Mucosa of rectum (tissue), 2 donors: ENCODE measurements at regions not wholly inside any gene's neighbourhood (a gene's known extent, or its start where the extent isn't known, plus 50 kb on each side); places are given as distances from the start of the nearest gene placed in this dataset.
"Not testable (repeated sequence)": the region's sequence is repeated elsewhere in the genome, so short reads cannot be mapped to it uniquely, and the experiment has no call there.

Source experiments
- H3K27ac ChIP-seq, 2 donors: one replicate each; pipeline ENCODE4 v1.7.0; 2013; ENCODE audit warnings: inconsistent platforms in 2 of 2, low read depth in 2 of 2, low read length in 2 of 2
- H3K27me3 ChIP-seq, 2 donors: one replicate each; pipeline ENCODE4 v1.7.0; 2013; ENCODE audit warnings: low read length in 2 of 2; ENCODE audit not compliant: control insufficient read depth in 2 of 2, insufficient read depth in 2 of 2
- H3K36me3 ChIP-seq, 2 donors: one replicate each; pipeline ENCODE4 v1.7.0; 2013; ENCODE audit warnings: low read length in 2 of 2; ENCODE audit not compliant: control insufficient read depth in 2 of 2, insufficient read depth in 2 of 2
- H3K4me1 ChIP-seq, 2 donors: one replicate each; pipeline ENCODE4 v1.7.0; 2013; ENCODE audit warnings: low read length in 2 of 2, mild to moderate bottlenecking in 1 of 2; ENCODE audit not compliant: control insufficient read depth in 2 of 2, insufficient read depth in 2 of 2
- H3K4me3 ChIP-seq, 2 donors: one replicate each; pipeline ENCODE4 v1.7.0; 2013; ENCODE audit warnings: low read length in 2 of 2
- H3K9ac ChIP-seq, 2 donors: one replicate each; pipeline ENCODE4 v1.7.0; 2013; ENCODE audit warnings: low read length in 2 of 2, low read depth in 1 of 2, mild to moderate bottlenecking in 1 of 2
- H3K9me3 ChIP-seq, 2 donors: one replicate each; pipeline ENCODE4 v1.7.0; 2013; ENCODE audit warnings: low read length in 2 of 2; ENCODE audit not compliant: control insufficient read depth in 2 of 2
- donor health status: healthy.
- donor health status: Normal muscosa, but diverticular disease.

GRCh38 chr14:34079643-34080042 lies 128.8 kb upstream of the EGLN3 start:
- H3K27me3 ChIP-seq, H3K36me3 ChIP-seq, H3K9ac ChIP-seq, H3K9me3 ChIP-seq, H3K4me1 ChIP-seq, H3K4me3 ChIP-seq, H3K27ac ChIP-seq: not testable (repeated sequence)

- Histone ChIP-seq H3K4me3 (no peak overlapping the region), H3K9ac (no peak overlapping the region), H3K27ac (no peak overlapping the region), H3K36me3 (no peaks in the 10 kb centered on the region), H3K4me1 (no peaks in the 10 kb centered on the region), H3K27me3 (no peaks in the 10 kb centered on the region), H3K9me3 (no peaks in the 10 kb centered on the region)
These were observed 127.4 kb upstream of the EGLN3 start for GRCh38 chr14:34078117-34078743.

- Histone ChIP-seq H3K36me3 (no peaks in the 10 kb centered on the region), H3K27me3 (no peaks in the 10 kb centered on the region), H3K9ac (no peak overlapping the region), H3K4me3 (no peak overlapping the region), H3K9me3 (no peaks in the 10 kb centered on the region), H3K4me1 (no peaks in the 10 kb centered on the region), H3K27ac (no peak overlapping the region)
These were observed 125.0 kb upstream of the EGLN3 start for GRCh38 chr14:34075826-34076225.

- H3K36me3 ChIP-seq: no peaks in the 10 kb centered on the region
- no peak overlapping the region for H3K27ac ChIP-seq
- H3K4me3 ChIP-seq: no peak overlapping the region
- no peaks in the 10 kb centered on the region for H3K27me3 ChIP-seq
- H3K9me3 ChIP-seq: no peaks in the 10 kb centered on the region
- no peaks in the 10 kb centered on the region for H3K4me1 ChIP-seq
- H3K9ac ChIP-seq: no peak overlapping the region
These were observed 124.3 kb upstream of the EGLN3 start for GRCh38 chr14:34075042-34075744.

- Histone ChIP-seq H3K4me1 (no peaks in the 10 kb centered on the region), H3K4me3 (no peak overlapping the region), H3K9ac (no peak overlapping the region), H3K36me3 (no peaks in the 10 kb centered on the region), H3K27ac (no peak overlapping the region), H3K9me3 (no peaks in the 10 kb centered on the region), H3K27me3 (no peaks in the 10 kb centered on the region)
These were observed 122.0 kb upstream of the EGLN3 start for GRCh38 chr14:34072921-34073320.

GRCh38 chr14:34072401-34072800 lies 121.5 kb upstream of the EGLN3 start:
- no peaks in the 10 kb centered on the region for H3K27me3 ChIP-seq
- no peaks in the 10 kb centered on the region for H3K36me3 ChIP-seq

GRCh38 chr14:34070917-34071407 lies 120.1 kb upstream of the EGLN3 start:
- no peaks in the 10 kb centered on the region for H3K27me3 ChIP-seq
- no peaks in the 10 kb centered on the region for H3K9me3 ChIP-seq
- H3K4me1 ChIP-seq: no peaks in the 10 kb centered on the region
- H3K36me3 ChIP-seq: no peaks in the 10 kb centered on the region
- no peak overlapping the region for H3K4me3 ChIP-seq
- H3K27ac ChIP-seq: no peak overlapping the region
- H3K9ac ChIP-seq: no peak overlapping the region

More at GRCh38 chr14:34072401-34072800, 121.5 kb upstream of the EGLN3 start:
- no peak overlapping the region for H3K4me3 ChIP-seq
- H3K27ac ChIP-seq: no peak overlapping the region
- no peak overlapping the region for H3K9ac ChIP-seq
- H3K9me3 ChIP-seq: no peaks in the 10 kb centered on the region
- no peaks in the 10 kb centered on the region for H3K4me1 ChIP-seq

GRCh38 chr14:34069854-34070582 lies 119.1 kb upstream of the EGLN3 start:
- H3K9me3 ChIP-seq: no peaks in the 10 kb centered on the region
- H3K27me3 ChIP-seq: no peaks in the 10 kb centered on the region
- no peaks in the 10 kb centered on the region for H3K36me3 ChIP-seq
- no peak overlapping the region for H3K27ac ChIP-seq
- no peak overlapping the region for H3K4me3 ChIP-seq
- H3K9ac ChIP-seq: no peak overlapping the region
- H3K4me1 ChIP-seq: no peaks in the 10 kb centered on the region

- Histone ChIP-seq H3K9me3 (no peaks in the 10 kb centered on the region), H3K36me3 (no peaks in the 10 kb centered on the region), H3K27ac (no peak overlapping the region), H3K4me1 (no peaks in the 10 kb centered on the region), H3K27me3 (no peaks in the 10 kb centered on the region), H3K9ac (no peak overlapping the region), H3K4me3 (no peak overlapping the region)
These were observed 116.7 kb upstream of the EGLN3 start for GRCh38 chr14:34067587-34067986.

GRCh38 chr14:34065690-34066391 lies 115.0 kb upstream of the EGLN3 start:
- Histone ChIP-seq H3K9ac (no peak overlapping the region), H3K36me3 (no peaks in the 10 kb centered on the region), H3K4me1 (peaks cover 0 to 3% of the 10 kb centered on the region in 2 donors), H3K27ac (no peak overlapping the region), H3K4me3 (no peak overlapping the region), H3K9me3 (no peaks in the 10 kb centered on the region), H3K27me3 (no peaks in the 10 kb centered on the region)
